Brain microvascular endothelial cell (primary cell): ENCODE measurements at regions not wholly inside any gene's neighbourhood (a gene's known extent, or its start where the extent isn't known, plus 50 kb on each side); places are given as distances from the start of the nearest gene placed in this dataset.

Experiments
- DNase-seq: peaks from one replicate; pipeline ENCODE4 v3.0.0-alpha.2; 2020
- H3K27ac ChIP-seq: fragments of 250-450 bp; sonication (Bioruptor Pico); 2 replicates; pipeline ENCODE4 v1.5.1; 2020; ENCODE audit warnings: mild to moderate bottlenecking, moderate library complexity
- H3K27me3 ChIP-seq: fragments of 250-450 bp; sonication (Bioruptor Pico); replicated peaks from 2 replicates; pipeline ENCODE4 v1.5.1; 2020; ENCODE audit warnings: mild to moderate bottlenecking
- H3K36me3 ChIP-seq: fragments of 250-450 bp; sonication (Bioruptor Pico); replicated peaks from 2 replicates; pipeline ENCODE4 v1.5.1; 2020; ENCODE audit warnings: mild to moderate bottlenecking
- H3K4me3 ChIP-seq: 2 replicates; pipeline ENCODE4 v1.5.1; 2011; ENCODE audit warnings: low read depth, mild to moderate bottlenecking, control low read depth, low read length, moderate library complexity
- in situ Hi-C: cut with HindIII; loops from 2 replicates; pipeline ENCODE4 v1.10.0; 2017; ENCODE audit warnings: low sequenced_read_pairs, low pct_ligation_motif_present
- TF ChIP-seq, protein P1 (sequence below): IDR thresholded peaks from 2 replicates; pipeline ENCODE4 v1.5.1; 2011; ENCODE audit warnings: low read depth, mild to moderate bottlenecking, moderate library complexity, low read length, control low read depth, inconsistent platforms; ENCODE audit errors: missing control alignments

GRCh38 chr16:13680021-13680889, 239.7 kb upstream of the ERCC4 start:
- no peak overlapping the region for H3K4me3 ChIP-seq
- no peaks in the 10 kb centered on the region for H3K27me3 ChIP-seq
- H3K36me3 ChIP-seq: no peaks in the 10 kb centered on the region
- TF ChIP-seq, protein P1, sequence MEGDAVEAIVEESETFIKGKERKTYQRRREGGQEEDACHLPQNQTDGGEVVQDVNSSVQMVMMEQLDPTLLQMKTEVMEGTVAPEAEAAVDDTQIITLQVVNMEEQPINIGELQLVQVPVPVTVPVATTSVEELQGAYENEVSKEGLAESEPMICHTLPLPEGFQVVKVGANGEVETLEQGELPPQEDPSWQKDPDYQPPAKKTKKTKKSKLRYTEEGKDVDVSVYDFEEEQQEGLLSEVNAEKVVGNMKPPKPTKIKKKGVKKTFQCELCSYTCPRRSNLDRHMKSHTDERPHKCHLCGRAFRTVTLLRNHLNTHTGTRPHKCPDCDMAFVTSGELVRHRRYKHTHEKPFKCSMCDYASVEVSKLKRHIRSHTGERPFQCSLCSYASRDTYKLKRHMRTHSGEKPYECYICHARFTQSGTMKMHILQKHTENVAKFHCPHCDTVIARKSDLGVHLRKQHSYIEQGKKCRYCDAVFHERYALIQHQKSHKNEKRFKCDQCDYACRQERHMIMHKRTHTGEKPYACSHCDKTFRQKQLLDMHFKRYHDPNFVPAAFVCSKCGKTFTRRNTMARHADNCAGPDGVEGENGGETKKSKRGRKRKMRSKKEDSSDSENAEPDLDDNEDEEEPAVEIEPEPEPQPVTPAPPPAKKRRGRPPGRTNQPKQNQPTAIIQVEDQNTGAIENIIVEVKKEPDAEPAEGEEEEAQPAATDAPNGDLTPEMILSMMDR: no peak
- in situ Hi-C loops: no loop called here
- no peak overlapping the region for H3K27ac ChIP-seq
- no peak for DNase-seq

GRCh38 chr16:13684819-13685563, 235.0 kb upstream of the ERCC4 start:
- H3K4me3 ChIP-seq: no peak overlapping the region
- H3K27me3 ChIP-seq: no peaks in the 10 kb centered on the region
- no peak for DNase-seq
- in situ Hi-C loops: no loop called here
- TF ChIP-seq, protein P1: no peak
- no peak overlapping the region for H3K27ac ChIP-seq
- H3K36me3 ChIP-seq: no peaks in the 10 kb centered on the region

GRCh38 chr16:13696017-13696416, 223.9 kb upstream of the ERCC4 start:
- TF ChIP-seq, protein P1: no peak
- no peak for DNase-seq
- no peaks in the 10 kb centered on the region for H3K36me3 ChIP-seq
- no peak overlapping the region for H3K4me3 ChIP-seq
- no peak overlapping the region for H3K27ac ChIP-seq
- in situ Hi-C loops: no loop called here
- no peaks in the 10 kb centered on the region for H3K27me3 ChIP-seq

DNA sequence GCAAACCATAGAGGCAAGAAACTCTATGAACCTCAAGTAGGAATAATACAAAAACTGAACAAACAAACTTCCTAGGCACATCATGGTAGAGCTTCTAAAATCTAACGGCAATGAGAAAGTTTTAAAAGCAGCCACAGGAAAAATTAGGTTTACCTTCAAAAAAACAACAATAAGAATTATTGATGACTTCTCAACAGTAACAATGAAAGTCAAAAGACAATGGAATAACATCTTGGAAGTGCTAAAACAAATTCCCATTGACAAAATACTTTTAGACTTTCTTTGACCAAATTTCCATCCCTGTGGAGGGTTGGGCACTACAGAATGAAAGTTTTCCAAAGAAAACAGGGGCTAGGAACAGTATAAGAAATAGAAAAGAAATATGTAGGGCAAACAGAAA, 222.9 kb upstream of the ERCC4 start:
- Histone ChIP-seq H3K27ac (no peak overlapping the region), H3K36me3 (no peaks in the 10 kb centered on the region), H3K27me3 (no peaks in the 10 kb centered on the region), H3K4me3 (no peak overlapping the region)
- DNase-seq: no peak
- TF ChIP-seq, protein P1: no peak
- in situ Hi-C loops: no loop called here

- no peak for DNase-seq
- in situ Hi-C loops: no loop called here
- Histone ChIP-seq H3K27ac (no peak overlapping the region), H3K36me3 (no peaks in the 10 kb centered on the region), H3K4me3 (no peak overlapping the region), H3K27me3 (no peaks in the 10 kb centered on the region)
- TF ChIP-seq, protein P1: no peak
Observed at GRCh38 chr16:13697568-13697967, 222.4 kb upstream of the ERCC4 start.
